Stimulated activated CD4-positive, alpha-beta T cell treated with anti-CD3 and anti-CD28 coated beads, Interleukin-1b, Interleukin-23, amount 100 ng/mL, for 48 hours (primary cell): ENCODE measurements at regions not wholly inside any gene's neighbourhood (a gene's known extent, or its start where the extent isn't known, plus 50 kb on each side); places are given as distances from the start of the nearest gene placed in this dataset.
A peak's percentile ranks its signal among the peaks of the same experiment; 100 is the strongest.

Experiments
- DNase-seq: peaks from one replicate; pipeline ENCODE4 v3.0.0-alpha.2; 2020

GRCh38 chr15:47998619-47999019 lies 122.2 kb upstream of the SLC24A5 start:
- DNase-seq, result no peak

GRCh38 chr15:48001393-48002039 lies 119.3 kb upstream of the SLC24A5 start:
- no peak for DNase-seq

GRCh38 chr15:48002767-48003166 lies 118.0 kb upstream of the SLC24A5 start:
- DNase-seq, result no peak

GRCh38 chr15:48003441-48003840 lies 117.3 kb upstream of the SLC24A5 start:
- no peak for DNase-seq

- no peak for DNase-seq
Measured at GRCh38 chr15:48005077-48005476, 115.7 kb upstream of the SLC24A5 start.

- DNase-seq, result no peak
Measured at GRCh38 chr15:48006031-48006511, 114.7 kb upstream of the SLC24A5 start.

- DNase-seq, result no peak
Measured at GRCh38 chr15:48010316-48010715, 110.5 kb upstream of the SLC24A5 start.

- no peak for DNase-seq
Measured at GRCh38 chr15:48012191-48012590, 108.6 kb upstream of the SLC24A5 start.

GRCh38 chr15:48016865-48017264 lies 103.9 kb upstream of the SLC24A5 start:
- no peak for DNase-seq

- DNase-seq, result no peak
Measured at GRCh38 chr15:48017747-48018146, 103.0 kb upstream of the SLC24A5 start.

GRCh38 chr15:48020166-48020565 lies 100.6 kb upstream of the SLC24A5 start:
- DNase-seq, result no peak

GRCh38 chr15:48021336-48022086 lies 99.3 kb upstream of the SLC24A5 start:
- DNase-seq, result no peak

- DNase-seq, result no peak
Measured at GRCh38 chr15:48025118-48025517, 95.7 kb upstream of the SLC24A5 start.

GRCh38 chr15:48028712-48029111 lies 92.1 kb upstream of the SLC24A5 start:
- DNase-seq, result no peak

GRCh38 chr15:48029642-48030041 lies 91.1 kb upstream of the SLC24A5 start:
- no peak for DNase-seq

GRCh38 chr15:48031466-48031865 lies 89.3 kb upstream of the SLC24A5 start:
- DNase-seq, result no peak

GRCh38 chr15:48031973-48032372 lies 88.8 kb upstream of the SLC24A5 start:
- DNase-seq, result no peak

- DNase-seq, result no peak
Measured at GRCh38 chr15:48032911-48033310, 87.9 kb upstream of the SLC24A5 start.

- DNase-seq, result no peak
Measured at GRCh38 chr15:48038221-48038620, 82.6 kb upstream of the SLC24A5 start.

GRCh38 chr15:48040166-48040817 lies 80.5 kb upstream of the SLC24A5 start:
- peak; percentile 1 for DNase-seq

GRCh38 chr15:48041454-48041853 lies 79.3 kb upstream of the SLC24A5 start:
- DNase-seq, result no peak

GRCh38 chr15:48046813-48047438 lies 73.9 kb upstream of the SLC24A5 start:
- no peak for DNase-seq

GRCh38 chr15:48049736-48050135 lies 71.1 kb upstream of the SLC24A5 start:
- DNase-seq, result no peak

- no peak for DNase-seq
Measured at GRCh38 chr15:48052946-48053345, 67.8 kb upstream of the SLC24A5 start.
